HEK293 (cell line): ENCODE measurements at regions not wholly inside any gene's neighbourhood (a gene's known extent, or its start where the extent isn't known, plus 50 kb on each side); places are given as distances from the start of the nearest gene placed in this dataset.

Experiments used
- CTCF ChIA-PET: fragments of 350-600 bp; formaldehyde crosslinking; extraction: SDS; loops from one replicate; lab custom pipeline; 2021; ENCODE audit warnings: antibody characterized with exemption; lab: Yijun Ruan, JAX
- POLR2A ChIA-PET: fragments of 300-600 bp; formaldehyde crosslinking; extraction: SDS; loops from one replicate; lab custom pipeline; 2020; ENCODE audit warnings: antibody characterized with exemption, inconsistent platforms; lab: Yijun Ruan, JAX
- H3K27ac ChIP-seq: fragments of 200-500 bp; sonication (Bioruptor generic); 2 replicates; pipeline ENCODE4 v1.5.1; 2014; ENCODE audit warnings: low read depth, low read length, control low read depth, inconsistent platforms; ENCODE audit errors: extremely low read depth
- H3K36me3 ChIP-seq, 2 experiments: fragments of 200-500 bp in 1 of 2; sonication (Bioruptor generic) in 1 of 2; 1 replicate in 1 of 2; 2 replicates in 1 of 2; pipeline ENCODE4 v1.5.1; 2014 to 2017; ENCODE audit warnings: inconsistent platforms in 2 of 2, low read length in 2 of 2; ENCODE audit not compliant: control insufficient read depth in 2 of 2, insufficient read depth in 1 of 2
- H3K4me1 ChIP-seq: fragments of 200-500 bp; sonication (Bioruptor generic); 2 replicates; pipeline ENCODE4 v1.5.1; 2014; ENCODE audit warnings: mild to moderate bottlenecking, low read length, inconsistent platforms; ENCODE audit not compliant: control insufficient read depth, insufficient read depth
- H3K4me3 ChIP-seq: 2 replicates; pipeline ENCODE4 v1.5.1; 2011; ENCODE audit warnings: low read depth, mild to moderate bottlenecking, control low read depth, low read length, moderate library complexity
- H3K9me3 ChIP-seq: fragments of 200-500 bp; sonication (Bioruptor generic); 2 replicates; pipeline ENCODE4 v1.5.1; 2014; ENCODE audit warnings: low read depth, low read length, inconsistent platforms; ENCODE audit not compliant: control insufficient read depth, insufficient read depth
- OVOL3 ChIP-seq: fragments of 450-650 bp; formaldehyde crosslinking; IDR thresholded peaks from 2 replicates; pipeline ENCODE4 v1.5.1; 2016; ENCODE audit warnings: missing biosample characterization, missing genetic modification characterization
- PATZ1 ChIP-seq: fragments of 450-650 bp; formaldehyde crosslinking; IDR thresholded peaks from 2 replicates; pipeline ENCODE4 v1.5.1; 2016; ENCODE audit warnings: missing biosample characterization, missing genetic modification characterization
- PBX3 ChIP-seq: sonication (generic); formaldehyde crosslinking; IDR thresholded peaks from 2 replicates; pipeline ENCODE4 v1.8.1; 2022; ENCODE audit warnings: mild to moderate bottlenecking, moderate library complexity, missing genetic modification reagents
- SCRT1 ChIP-seq: fragments of 450-650 bp; formaldehyde crosslinking; IDR thresholded peaks from 2 replicates; pipeline ENCODE4 v1.5.1; 2016; ENCODE audit warnings: missing biosample characterization, missing genetic modification characterization, borderline replicate concordance
- SETDB1 ChIP-seq: IDR thresholded peaks from one replicate; pipeline ENCODE4 v1.6.1; 2017; ENCODE audit warnings: mild to moderate bottlenecking, low read length, moderate library complexity, mixed read lengths; ENCODE audit not compliant: insufficient read length
- SP7 ChIP-seq: fragments of 450-650 bp; formaldehyde crosslinking; IDR thresholded peaks from 2 replicates; pipeline ENCODE4 v1.5.1; 2016; ENCODE audit warnings: missing biosample characterization, missing genetic modification characterization
- YY1 ChIP-seq: fragments of 450-650 bp; formaldehyde crosslinking; IDR thresholded peaks from 2 replicates; pipeline ENCODE4 v1.5.1; 2018; ENCODE audit warnings: missing biosample characterization, missing genetic modification characterization
- ZBTB6 ChIP-seq: fragments of 450-650 bp; formaldehyde crosslinking; IDR thresholded peaks from 2 replicates; pipeline ENCODE4 v1.5.1; 2017; ENCODE audit warnings: missing biosample characterization, missing genetic modification characterization
- ZNF114 ChIP-seq: fragments of 450-650 bp; formaldehyde crosslinking; IDR thresholded peaks from 2 replicates; pipeline ENCODE4 v1.5.0; 2017; ENCODE audit warnings: missing biosample characterization, missing genetic modification characterization
- ZNF133 ChIP-seq: fragments of 450-650 bp; formaldehyde crosslinking; IDR thresholded peaks from 2 replicates; pipeline ENCODE4 v1.5.1; 2016; ENCODE audit warnings: missing biosample characterization, missing genetic modification characterization
- ZNF354C ChIP-seq: fragments of 450-650 bp; formaldehyde crosslinking; IDR thresholded peaks from 2 replicates; pipeline ENCODE4 v1.5.1; 2016; ENCODE audit warnings: missing biosample characterization, missing genetic modification characterization, low read depth, borderline replicate concordance
- ZNF473 ChIP-seq: fragments of 450-650 bp; formaldehyde crosslinking; IDR thresholded peaks from 2 replicates; pipeline ENCODE4 v1.5.1; 2017; ENCODE audit warnings: missing biosample characterization, missing genetic modification characterization
- ZNF48 ChIP-seq: fragments of 450-650 bp; formaldehyde crosslinking; IDR thresholded peaks from 2 replicates; pipeline ENCODE4 v1.5.1; 2016; ENCODE audit warnings: missing biosample characterization, missing genetic modification characterization
- ZNF560 ChIP-seq: fragments of 450-650 bp; formaldehyde crosslinking; IDR thresholded peaks from 2 replicates; pipeline ENCODE4 v1.5.1; 2017; ENCODE audit warnings: missing biosample characterization, missing genetic modification characterization, borderline replicate concordance
- ZNF571 ChIP-seq: fragments of 450-650 bp; formaldehyde crosslinking; IDR thresholded peaks from 2 replicates; pipeline ENCODE4 v1.5.0; 2017; ENCODE audit warnings: missing biosample characterization, missing genetic modification characterization
- ZNF707 ChIP-seq: fragments of 450-650 bp; formaldehyde crosslinking; IDR thresholded peaks from 2 replicates; pipeline ENCODE4 v1.5.1; 2016; ENCODE audit warnings: missing biosample characterization, missing genetic modification characterization
- ZNF776 ChIP-seq: fragments of 450-650 bp; formaldehyde crosslinking; IDR thresholded peaks from 2 replicates; pipeline ENCODE4 v1.5.0; 2017; ENCODE audit warnings: missing biosample characterization, missing genetic modification characterization, borderline replicate concordance
- ZSCAN4 ChIP-seq: fragments of 450-650 bp; formaldehyde crosslinking; IDR thresholded peaks from 2 replicates; pipeline ENCODE4 v1.5.1; 2017; ENCODE audit warnings: missing biosample characterization, missing genetic modification characterization

- Histone ChIP-seq H3K36me3 (no peaks in the 10 kb centered on the region), H3K27ac (no peak overlapping the region), H3K4me1 (no peaks in the 10 kb centered on the region), H3K4me3 (no peak overlapping the region), H3K9me3 (no peaks in the 10 kb centered on the region)
- TF ChIP-seq ZNF473 (tag by site-specific recombination) (no peak), PATZ1 (no peak), ZNF114 (no peak), ZBTB6 (tag by site-specific recombination) (no peak), ZNF776 (no peak), ZNF571 (tag by site-specific recombination) (no peak), ZNF560 (tag by site-specific recombination) (no peak), ZSCAN4 (tag by site-specific recombination) (no peak), YY1 (no peak), SCRT1 (no peak), PBX3 (CRISPR knock-in tag) (no peak), SETDB1 (no peak), ZNF354C (tag by site-specific recombination) (no peak)
- POLR2A ChIA-PET = no interaction called here
- CTCF ChIA-PET = no interaction called here
These were observed 610.0 kb downstream of the MAT2B start for GRCh38 chr5:164115420-164115819.

GRCh38 chr5:164119806-164120447, 614.5 kb downstream of the MAT2B start:
- POLR2A ChIA-PET = no interaction called here
- H3K4me3 ChIP-seq = no peak overlapping the region
- CTCF ChIA-PET = no interaction called here

GRCh38 chr5:164127527-164127926, 622.1 kb downstream of the MAT2B start:
- Histone ChIP-seq H3K27ac (no peak overlapping the region), H3K4me1 (no peaks in the 10 kb centered on the region), H3K36me3 (no peaks in the 10 kb centered on the region), H3K4me3 (no peak overlapping the region), H3K9me3 (no peaks in the 10 kb centered on the region)
- ChIA-PET CTCF (no interaction called here), POLR2A (no interaction called here)
- TF ChIP-seq ZNF133 (no peak), SP7 (tag by site-specific recombination) (no peak), ZNF707 (tag by site-specific recombination) (peak; percentile 94), SETDB1 (peak; percentile 64), SCRT1 (no peak)

More at GRCh38 chr5:164119806-164120447, 614.5 kb downstream of the MAT2B start:
- TF ChIP-seq SETDB1 = peak; percentile 55
- no peak for TF ChIP-seq OVOL3 (tag by site-specific recombination)
- TF ChIP-seq ZNF48 (tag by site-specific recombination) = no peak
- Histone ChIP-seq H3K27ac (no peak overlapping the region), H3K4me1 (no peaks in the 10 kb centered on the region), H3K36me3 (no peaks in the 10 kb centered on the region), H3K9me3 (no peaks in the 10 kb centered on the region)
